NCI-H774 (cell line): ENCODE measurements at regions not wholly inside any gene's neighbourhood (a gene's known extent, or its start where the extent isn't known, plus 50 kb on each side); places are given as distances from the start of the nearest gene placed in this dataset.

Experiments used
- DNase-seq: peaks from one replicate; lab custom pipeline; 2025; lab: John Stamatoyannopoulos, UW

DNA sequence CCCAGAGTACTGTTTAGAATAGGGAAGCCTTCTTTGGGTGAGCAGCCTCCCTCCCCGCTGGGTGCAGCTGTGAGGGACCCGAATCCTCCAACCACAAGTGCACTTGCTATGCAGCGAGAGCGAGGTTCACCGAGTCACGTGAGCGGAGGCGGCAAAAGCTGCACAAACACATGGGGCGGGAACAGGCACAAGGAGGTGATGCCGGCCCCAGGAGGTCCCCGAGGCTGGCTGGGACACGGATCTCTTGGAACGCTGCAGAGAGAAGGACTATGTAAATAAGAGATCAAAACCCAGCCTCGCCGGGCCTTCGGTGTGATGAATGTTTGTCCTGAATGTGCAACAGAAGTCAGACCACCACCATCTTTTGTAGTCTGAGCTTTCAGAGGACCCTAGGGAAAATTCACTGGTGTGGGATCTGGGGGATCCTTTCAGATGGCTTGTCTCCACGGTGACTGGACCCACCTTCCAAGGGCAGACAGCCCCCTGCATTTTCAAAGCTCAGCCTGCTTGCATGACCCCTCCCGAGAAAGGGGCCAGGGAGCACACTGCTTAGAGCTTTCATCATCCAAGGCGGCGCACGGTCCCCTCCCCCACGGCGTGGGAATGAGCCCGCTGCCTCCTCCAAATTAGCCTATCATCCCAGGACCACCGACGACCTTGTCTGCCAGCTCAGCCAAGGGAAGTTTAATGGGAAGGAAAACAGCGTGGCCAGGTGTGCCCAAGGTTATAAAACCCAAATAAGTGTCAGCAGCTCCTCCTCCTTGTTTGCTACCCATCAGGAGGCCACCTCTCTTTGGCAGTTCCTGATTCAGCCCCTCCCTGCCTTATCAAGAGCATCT is 327.7 kb downstream of the CXCL12 start:
- DNase-seq = no peak

DNA sequence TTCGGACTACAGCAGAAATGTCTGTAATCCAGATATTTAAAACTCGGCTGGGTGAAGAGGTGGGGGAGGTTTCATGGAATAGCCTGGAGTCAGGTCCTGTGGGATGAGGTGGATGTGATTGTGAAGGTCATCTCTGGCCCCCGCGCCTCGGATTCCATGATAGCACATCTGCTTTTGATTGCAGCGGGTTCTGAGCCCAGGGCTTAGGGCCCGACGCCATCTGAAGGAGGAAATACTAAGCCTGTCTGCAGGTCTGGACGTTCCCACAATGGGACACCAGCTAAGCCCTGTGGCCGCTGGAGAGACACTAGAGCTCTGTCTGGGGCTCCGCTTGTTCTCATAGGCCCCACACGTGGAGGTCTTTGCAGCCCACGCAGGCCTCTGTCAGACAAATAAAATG is 328.7 kb downstream of the CXCL12 start:
- no peak for DNase-seq

DNA sequence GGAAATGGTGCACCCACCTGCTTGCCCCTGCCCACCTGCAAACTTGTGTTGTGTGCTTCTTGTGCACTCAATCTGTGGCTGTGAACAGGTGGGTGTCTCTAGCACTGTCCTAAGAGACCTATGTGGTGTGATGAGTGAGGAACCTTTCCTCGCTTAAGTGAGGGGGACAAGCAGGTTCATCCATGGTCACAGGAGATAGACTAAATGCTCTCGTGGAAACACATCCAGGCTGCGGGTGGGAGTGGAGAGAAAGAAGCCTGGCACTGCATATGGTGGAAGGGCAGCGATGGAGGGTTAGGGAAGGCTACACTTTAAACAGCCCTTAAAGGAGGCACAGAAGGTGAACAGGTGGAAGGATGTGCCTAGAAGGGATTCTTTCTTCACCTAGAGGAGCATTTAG is 330.9 kb downstream of the CXCL12 start:
- no peak for DNase-seq

DNA sequence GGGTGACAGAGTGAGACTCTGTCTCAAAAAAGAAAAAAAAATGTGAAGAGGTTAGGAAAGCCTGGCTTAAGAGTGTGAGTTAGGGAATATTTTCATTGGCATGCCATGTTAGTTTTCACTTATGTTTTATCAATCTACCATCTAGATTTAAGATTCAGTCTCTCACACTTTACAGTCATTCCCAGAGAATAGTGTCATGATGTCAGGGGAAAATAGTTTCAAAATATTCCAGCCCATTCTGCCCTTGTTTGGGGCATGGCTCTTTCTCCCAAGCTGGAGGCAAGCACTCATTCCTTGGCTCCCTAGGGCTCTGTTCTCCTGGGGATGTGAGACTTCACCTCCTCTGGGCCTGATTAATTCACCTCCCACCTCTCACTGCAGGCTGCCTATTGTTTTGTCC is 331.5 kb downstream of the CXCL12 start:
- DNase-seq = no peak

DNA sequence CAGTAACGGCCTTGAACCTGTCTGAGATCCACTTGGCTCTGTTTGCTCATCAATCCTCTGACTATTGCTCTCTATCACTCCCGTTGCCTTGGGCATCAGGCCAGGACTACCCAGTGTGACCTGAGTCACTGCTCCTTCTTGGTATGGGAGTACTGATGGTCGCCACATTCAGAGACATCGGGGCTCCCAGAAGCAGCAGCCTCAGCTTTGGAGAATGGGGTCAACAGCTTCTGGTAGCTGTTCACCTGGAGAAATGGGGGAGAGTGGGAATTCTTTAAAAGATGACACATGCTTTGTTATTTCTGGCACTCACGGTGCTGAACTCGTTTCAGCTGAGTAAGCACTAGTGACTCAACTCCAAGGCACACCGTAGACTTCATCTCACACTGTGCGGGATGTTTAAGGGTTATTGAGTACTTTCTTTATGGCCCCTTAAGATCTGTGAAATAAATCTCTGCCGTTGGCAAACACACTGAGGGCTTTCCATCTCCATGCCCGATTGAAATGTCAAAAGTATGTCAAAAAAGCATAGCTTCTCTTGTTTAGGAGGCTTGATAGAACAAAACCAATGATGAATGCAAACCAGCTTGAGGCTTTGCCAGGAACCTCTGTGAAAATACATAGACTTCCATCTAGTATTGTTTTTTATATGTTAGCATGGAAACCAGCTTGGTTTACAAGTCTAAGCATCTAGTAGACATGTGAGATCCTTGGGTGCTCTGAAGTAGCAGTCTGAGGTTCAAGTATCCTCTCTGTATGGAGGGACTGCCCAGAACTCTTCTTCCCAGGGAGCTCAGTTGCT is 333.1 kb downstream of the CXCL12 start:
- DNase-seq = no peak

DNA sequence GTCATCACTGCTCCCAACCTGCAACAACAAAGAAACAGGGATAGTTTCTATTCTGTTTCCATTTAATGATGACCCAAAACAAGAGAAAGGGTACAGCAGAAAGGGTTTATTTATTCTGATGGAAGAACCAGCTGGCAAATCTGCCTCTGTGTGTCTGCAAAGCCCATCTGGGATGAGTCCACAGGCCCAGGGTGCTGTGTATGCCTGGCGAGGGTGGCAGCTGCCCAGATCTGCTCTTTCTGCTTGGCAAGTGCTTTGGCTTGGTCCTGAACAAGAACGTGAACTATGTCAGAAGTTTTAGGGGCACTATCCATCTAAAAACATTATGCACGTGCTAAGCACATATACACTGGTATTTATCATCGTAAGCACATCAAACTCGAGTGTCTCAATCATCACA is 333.8 kb downstream of the CXCL12 start:
- no peak for DNase-seq

DNA sequence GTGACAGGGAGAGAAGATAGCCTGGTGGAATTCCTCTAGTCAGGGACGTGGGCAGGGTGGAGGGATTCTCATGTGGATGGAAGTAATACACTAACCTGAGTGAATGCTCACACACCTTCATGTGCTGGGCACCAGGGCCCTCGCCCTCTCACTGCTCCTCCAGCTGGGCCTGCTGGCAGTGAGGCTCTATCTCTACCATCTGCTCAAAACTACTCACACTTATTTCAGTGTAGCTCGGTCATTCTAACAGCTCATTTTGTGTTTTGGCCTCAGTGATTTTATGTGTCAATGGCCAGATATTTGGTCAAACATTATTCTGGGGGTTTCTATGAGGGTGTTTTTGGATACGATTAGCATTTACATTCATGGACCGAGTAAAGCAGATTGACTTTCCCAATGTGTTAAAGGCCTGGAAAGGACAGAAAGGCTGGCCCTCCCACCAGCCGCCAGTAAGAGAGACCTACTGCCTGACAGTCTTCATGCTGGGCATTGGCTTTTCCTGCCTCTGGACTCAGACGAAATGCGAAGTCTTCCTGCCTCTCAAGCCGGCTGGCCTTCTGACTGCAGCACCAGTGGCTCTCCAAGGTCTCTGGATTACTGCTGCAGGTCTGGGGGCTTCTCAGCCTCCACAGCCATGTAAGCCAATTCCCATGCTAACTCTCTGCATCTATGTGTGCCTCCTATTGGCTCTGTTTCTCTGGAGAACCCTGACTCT is 335.4 kb downstream of the CXCL12 start:
- DNase-seq = no peak

DNA sequence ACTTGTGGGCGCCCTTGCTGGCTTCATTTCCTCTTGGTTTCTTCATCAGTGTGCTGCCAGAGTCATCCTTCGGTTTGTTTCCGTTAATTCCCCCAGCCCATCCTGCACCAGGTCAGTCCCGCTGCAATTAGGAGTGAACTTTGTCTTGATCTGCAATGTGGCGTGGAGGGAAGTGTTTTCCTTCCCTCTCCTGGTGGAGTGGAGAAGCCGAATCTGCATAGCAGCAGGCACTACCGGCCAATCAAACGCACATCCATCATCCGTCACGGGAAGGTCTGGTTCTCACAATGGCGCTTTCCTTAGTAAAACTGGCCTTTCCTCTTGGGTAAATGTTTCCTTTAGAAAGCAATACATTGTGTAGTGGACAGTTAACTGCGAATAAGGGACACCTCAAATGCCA is 337.5 kb downstream of the CXCL12 start:
- no peak for DNase-seq

DNA sequence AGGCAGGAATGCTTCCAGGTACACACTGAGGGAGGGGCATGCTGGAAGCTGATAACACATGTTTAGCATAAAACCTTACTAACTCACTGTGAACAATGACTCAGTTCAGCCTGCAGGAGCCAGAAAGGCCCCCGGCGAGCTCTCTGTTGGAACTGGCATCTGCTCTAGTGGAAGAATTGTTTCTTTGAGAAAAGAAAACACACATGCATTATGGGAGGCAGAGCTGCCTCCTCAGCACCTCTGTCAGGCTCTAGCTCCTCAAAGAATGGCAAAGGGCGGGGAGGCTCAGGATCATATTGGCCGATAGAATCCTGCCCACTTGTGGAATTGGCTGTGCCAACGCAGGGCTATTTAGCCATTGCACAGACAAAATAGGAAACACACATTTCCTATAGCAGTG is 338.3 kb downstream of the CXCL12 start:
- DNase-seq = no peak

DNA sequence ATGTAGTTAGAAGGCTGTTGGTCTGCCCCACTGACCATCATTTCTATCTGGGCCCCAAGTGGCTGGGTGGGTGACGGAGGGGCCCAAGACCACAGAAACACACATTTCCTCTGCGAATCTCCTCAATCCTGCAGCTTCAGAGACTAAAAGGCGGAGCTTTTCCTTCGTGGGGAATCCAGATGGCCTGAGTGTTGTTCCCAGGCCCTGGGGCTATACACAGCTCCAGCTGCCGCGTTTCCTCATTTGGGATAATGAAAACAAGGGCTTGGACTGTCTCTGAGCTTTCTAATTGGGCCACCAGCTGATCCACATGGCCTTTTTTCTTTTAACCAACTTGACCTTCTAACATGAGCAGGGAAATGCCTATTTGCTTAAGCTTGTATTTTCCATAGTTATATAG is 339.9 kb downstream of the CXCL12 start:
- no peak for DNase-seq

DNA sequence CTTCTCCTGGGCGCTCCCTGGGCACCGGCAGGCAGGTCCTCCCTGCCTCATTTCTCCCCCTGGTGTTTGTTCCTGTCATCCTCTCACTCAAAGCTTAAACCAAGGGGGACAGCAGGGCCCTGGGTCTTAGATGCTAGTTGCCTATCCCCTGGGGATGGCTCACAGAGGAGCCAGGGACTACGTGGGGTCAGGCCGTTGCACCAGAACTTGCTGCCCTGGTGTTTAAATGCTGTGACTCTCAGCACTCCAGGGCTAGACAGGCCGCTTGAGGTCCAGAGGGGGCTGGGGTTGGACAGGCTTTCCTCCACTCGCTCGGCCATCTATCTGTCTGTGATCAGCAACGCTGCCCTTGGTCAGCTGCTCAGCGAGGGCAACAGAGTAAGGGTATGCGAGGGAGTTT is 340.3 kb downstream of the CXCL12 start:
- DNase-seq = no peak

DNA sequence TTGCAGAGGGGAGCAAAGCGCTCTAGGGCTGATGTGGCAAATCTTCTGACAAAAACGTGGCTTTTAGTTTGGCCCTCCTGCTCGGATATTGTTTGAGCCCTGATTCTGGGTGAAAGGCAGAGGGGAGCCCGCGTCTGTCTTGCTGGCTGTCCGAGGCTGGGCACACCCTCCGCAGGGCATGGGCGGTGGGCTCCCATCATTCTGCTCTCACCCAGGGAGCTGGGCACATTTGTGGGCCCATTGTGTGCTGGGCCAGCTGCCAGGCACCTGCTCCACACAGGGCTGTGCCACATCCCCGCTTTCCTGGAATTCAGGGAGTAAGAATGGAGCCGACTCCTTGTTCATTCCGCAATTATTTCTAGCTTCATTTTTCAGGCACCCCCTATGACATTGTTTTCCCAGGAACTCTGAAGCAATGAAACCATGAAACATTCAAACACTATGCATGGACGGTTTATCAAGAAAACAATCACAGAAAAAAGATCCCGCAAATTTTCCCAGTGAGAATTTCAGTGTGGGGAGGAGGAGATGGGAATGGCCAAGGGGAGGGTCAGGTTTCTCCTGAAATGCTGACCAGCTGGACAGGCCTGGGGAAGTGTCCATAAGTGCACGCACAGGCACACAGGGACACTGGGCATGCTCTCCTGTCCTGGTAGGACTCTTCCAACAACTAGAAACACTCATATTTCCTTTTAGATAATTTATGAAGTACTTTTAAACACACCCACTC is 341.1 kb downstream of the CXCL12 start:
- no peak for DNase-seq

DNA sequence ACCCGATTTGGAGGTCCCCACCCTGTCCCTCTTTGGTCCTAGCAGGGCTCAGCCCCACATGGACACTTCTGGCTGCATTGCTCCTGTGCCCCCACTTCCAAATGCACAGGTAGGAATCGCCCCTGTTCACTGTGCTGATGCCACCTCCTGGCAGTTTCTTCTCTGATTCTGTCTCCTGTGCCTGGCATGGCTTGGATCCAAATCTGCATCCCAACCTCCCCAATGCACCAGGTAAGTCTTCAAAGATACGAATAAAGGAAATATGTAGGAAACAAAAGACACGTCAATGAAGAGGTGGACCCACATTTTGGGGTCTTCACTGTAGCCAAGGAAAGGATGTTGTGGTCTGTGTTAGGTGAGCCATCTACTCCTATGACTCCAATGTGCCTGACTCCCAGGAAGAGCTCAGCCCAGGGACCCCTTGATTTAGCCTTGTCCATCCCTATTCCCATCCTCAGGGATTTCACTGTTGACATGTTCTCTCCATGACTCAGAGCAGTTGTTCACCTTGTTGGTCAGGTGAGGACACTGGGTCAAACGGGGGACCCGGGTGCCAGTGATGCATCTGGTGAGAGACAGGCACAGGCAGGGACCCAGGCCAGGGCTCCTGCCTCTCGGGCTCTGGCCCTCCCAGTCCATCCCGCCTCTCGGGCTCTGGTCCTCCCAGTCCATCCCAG is 341.8 kb downstream of the CXCL12 start:
- no peak for DNase-seq

DNA sequence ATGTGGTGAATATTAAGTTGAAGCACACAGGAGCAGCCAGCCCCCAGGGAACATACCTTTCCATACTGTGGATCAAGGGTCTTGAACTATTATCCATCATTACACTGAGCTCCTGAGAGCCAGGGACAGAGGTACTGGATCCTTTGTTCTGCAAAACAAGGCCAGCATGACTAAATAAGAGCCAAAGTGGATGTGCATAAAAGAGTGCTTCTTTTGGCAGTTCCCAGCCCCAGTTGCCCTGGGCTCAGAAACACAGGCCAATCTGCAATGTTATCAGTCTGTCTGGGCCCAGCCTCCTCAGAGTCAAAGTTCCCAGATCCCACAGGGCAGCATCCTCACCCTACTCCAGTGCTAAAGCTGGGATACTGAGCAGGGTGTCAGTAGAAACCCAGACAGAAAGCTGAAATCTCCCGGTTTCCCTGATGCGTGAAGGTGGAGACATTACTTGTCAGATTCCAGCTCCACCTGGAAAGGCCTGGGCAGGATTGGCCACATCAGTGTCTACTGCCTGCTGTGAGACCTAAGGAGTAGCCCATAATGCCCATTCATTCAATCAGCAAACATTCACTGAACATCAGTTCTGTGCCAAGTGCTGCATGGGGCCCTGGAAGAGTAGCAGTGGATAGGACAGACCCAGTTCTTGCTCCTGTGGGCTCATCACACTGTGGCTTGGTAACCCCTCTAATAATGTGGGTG is 342.7 kb downstream of the CXCL12 start:
- DNase-seq = no peak

DNA sequence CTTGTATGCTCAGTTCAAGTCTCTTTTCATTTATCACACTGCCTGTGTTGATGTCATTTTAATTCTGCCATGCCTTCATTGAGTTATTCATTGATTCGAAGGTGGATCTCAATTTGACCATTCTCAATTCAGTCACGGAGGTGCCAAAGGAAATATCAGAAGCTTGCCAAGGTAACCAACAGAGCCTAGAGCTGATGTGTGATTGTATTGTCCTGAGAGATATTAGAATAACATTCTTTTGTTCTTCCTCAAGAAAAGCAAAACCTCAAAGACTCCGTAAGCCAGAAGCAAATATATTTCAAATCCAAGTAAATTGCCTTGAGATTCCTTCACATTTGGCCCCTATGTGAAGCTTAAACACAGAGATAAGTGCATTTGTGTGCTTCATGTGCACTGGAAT is 345.3 kb downstream of the CXCL12 start:
- DNase-seq = no peak

DNA sequence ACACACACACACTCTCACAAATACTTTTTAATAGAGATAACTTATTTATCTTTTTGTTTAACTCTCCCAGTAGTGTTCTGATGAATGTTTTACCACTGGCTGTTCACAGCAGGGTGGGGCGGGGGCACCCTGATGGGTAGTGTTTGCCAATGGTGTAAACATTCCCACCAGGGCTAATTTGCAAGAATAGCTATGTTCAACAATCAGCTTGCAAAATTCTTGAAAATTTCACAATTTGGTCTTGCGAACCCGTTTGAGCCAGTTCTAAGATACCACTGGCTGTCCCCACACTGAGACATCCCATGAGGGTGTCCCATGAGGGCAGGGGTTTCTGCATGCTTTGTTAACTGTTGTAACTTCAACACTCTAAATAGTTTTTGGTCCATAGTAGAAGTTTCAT is 348.5 kb downstream of the CXCL12 start:
- no peak for DNase-seq

DNA sequence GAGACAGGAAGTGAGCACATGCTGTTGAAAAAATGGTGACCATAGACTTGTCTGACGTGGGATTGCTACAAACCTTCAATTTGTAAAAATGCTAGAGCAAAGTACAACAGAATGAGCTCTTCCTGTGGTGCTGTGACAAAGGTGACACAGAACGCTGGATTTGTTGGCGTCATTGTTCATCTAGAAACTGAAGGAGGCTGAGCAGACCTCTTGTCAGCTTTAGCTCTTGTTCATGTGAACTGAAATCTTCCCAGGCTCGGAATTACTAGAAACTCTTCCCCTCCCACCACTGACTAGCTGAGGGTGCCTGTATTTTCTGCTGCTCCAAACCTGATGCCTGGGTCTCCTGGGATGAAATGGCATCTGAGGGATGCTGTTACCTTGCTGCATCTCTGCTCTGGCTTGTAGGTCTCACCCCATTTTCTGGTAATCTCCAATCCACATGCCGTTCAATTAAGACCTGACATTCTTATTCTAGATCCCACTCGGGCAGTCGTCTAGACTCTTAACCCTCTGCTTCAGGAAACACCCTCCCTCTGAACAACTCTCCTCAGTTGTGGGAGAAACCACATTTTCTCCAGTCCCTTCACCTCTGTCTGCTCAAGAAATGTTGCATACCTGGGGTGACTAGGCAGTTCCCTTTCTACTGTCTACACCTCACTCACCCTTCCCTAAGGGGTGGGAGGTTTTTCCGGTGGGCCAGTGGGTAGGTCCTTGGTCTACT is 349.3 kb downstream of the CXCL12 start:
- no peak for DNase-seq

DNA sequence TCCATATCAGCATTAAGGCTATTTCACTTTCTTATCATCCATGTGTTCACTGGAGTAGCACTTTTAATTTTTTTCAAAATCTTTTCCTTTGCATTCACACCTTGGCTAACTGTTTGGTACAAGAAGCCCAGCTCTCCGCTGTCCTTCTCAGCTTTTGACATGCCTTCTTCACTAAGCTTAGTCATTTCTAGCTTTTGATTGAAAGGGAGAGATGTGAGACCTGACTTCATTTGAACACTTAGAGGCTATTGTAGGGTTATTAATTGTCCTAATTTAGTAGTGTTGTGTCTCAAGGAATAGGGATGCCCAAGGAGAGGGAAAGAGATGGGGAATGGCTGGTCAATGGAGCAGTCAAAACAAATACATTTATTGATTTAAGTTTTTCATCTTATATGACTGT is 350.0 kb downstream of the CXCL12 start:
- no peak for DNase-seq

DNA sequence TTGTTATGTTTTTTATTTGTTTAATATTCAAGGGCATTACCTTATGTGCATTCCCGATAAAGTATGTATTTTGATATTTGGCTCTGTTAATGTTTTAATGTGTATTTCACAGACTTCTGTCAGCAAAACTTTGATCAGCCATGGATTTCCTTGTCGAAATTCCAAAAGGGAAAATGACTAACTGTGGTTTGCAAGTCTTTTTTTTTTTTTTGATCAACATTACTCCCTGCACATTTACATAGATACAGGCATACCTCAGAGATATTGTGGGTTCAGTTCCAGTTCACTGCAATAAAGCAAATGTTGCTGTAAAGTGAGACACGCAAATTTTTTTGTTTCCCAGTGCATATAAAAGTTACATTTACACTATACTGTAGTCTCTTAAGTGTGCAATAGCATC is 351.9 kb downstream of the CXCL12 start:
- no peak for DNase-seq

DNA sequence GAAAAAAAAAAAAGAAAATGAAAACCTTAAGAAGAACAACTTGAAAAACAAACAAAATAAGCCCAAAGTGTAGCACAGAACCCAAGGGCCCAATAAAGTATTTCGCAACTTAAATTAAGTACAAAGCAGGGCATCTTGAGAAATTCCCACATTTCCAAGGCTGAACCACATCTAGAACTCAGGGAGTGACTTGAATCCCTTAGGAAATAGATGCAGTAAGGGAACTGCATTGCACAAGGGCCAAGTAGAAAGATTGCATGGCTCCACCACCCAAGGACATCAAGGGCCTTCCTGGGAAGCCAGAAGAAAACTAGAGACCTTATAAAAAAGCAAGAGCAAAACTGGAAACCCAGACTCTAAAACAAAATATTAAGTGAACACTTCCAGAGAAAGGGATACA is 352.7 kb downstream of the CXCL12 start:
- DNase-seq = no peak
